GM18858 (cell line): ENCODE measurements at regions not wholly inside any gene's neighbourhood (a gene's known extent, or its start where the extent isn't known, plus 50 kb on each side); places are given as distances from the start of the nearest gene placed in this dataset.

Experiments
- ATAC-seq: cut with Tn5 transposase; IDR thresholded peaks from one replicate; pipeline ENCODE4 v1.9.1; 2021; ENCODE audit not compliant: unreplicated experiment

- no peak for ATAC-seq
These were observed 105.4 kb upstream of the F3 start for GRCh38 chr1:94646786-94647555.

GRCh38 chr1:94646141-94646643 lies 104.6 kb upstream of the F3 start:
- no peak for ATAC-seq

- no peak for ATAC-seq
These were observed 102.8 kb upstream of the F3 start for GRCh38 chr1:94644352-94644751.

GRCh38 chr1:94643819-94644218 lies 102.3 kb upstream of the F3 start:
- no peak for ATAC-seq

- ATAC-seq: no peak
These were observed 101.2 kb upstream of the F3 start for GRCh38 chr1:94642617-94643321.

- no peak for ATAC-seq
These were observed 100.4 kb upstream of the F3 start for GRCh38 chr1:94641990-94642389.

- ATAC-seq: no peak
These were observed 98.6 kb upstream of the F3 start for GRCh38 chr1:94640125-94640524.

- no peak for ATAC-seq
These were observed 95.6 kb upstream of the F3 start for GRCh38 chr1:94637121-94637520.

GRCh38 chr1:94636624-94637023 lies 95.1 kb upstream of the F3 start:
- no peak for ATAC-seq

GRCh38 chr1:94636100-94636499 lies 94.5 kb upstream of the F3 start:
- ATAC-seq: no peak

- ATAC-seq: no peak
These were observed 93.4 kb upstream of the F3 start for GRCh38 chr1:94634977-94635416.

- no peak for ATAC-seq
These were observed 91.5 kb upstream of the F3 start for GRCh38 chr1:94633051-94633450.

GRCh38 chr1:94629259-94630181 lies 88.0 kb upstream of the F3 start:
- ATAC-seq: no peak

- no peak for ATAC-seq
These were observed 86.9 kb upstream of the F3 start for GRCh38 chr1:94628499-94628843.

- no peak for ATAC-seq
These were observed 86.4 kb upstream of the F3 start for GRCh38 chr1:94627771-94628498.

- no peak for ATAC-seq
These were observed 82.6 kb upstream of the F3 start for GRCh38 chr1:94624203-94624602.

GRCh38 chr1:94623560-94624148 lies 82.1 kb upstream of the F3 start:
- no peak for ATAC-seq

- ATAC-seq: no peak
These were observed 81.2 kb upstream of the F3 start for GRCh38 chr1:94622757-94623156.

- no peak for ATAC-seq
These were observed 80.2 kb upstream of the F3 start for GRCh38 chr1:94621802-94622201.

GRCh38 chr1:94621395-94621794 lies 79.8 kb upstream of the F3 start:
- ATAC-seq: no peak
